Spleen (tissue), 11 donors: ENCODE measurements at regions not wholly inside any gene's neighbourhood (a gene's known extent, or its start where the extent isn't known, plus 50 kb on each side); places are given as distances from the start of the nearest gene placed in this dataset.

Experiments
- DNase-seq: peaks from one replicate; pipeline ENCODE4 v3.0.0-alpha.2; 2020
- H3K27ac ChIP-seq, 8 donors: fragments of 200-600 bp; sonication (generic) in 7 of 8; 1 replicate in 4 of 8; 2 replicates in 4 of 8; pipeline versions ENCODE4 v1.5.0 to v1.8.0; 2016 to 2021; ENCODE audit warnings: inconsistent platforms in 4 of 8, mild to moderate bottlenecking in 4 of 8, moderate library complexity in 1 of 8
- H3K27me3 ChIP-seq, 7 donors: fragments of 200-600 bp; sonication (generic) in 6 of 7; replicated peaks in 1 of 7; 1 replicate in 4 of 7; 2 replicates in 3 of 7; pipeline versions ENCODE4 v1.5.0 to v1.8.0; 2016 to 2021; ENCODE audit warnings: inconsistent platforms in 3 of 7, mild to moderate bottlenecking in 1 of 7
- H3K36me3 ChIP-seq, 6 donors: fragments of 200-600 bp; sonication (generic) in 5 of 6; 1 replicate in 4 of 6; 2 replicates in 2 of 6; pipeline versions ENCODE4 v1.5.0 to v1.8.0; 2016 to 2021; ENCODE audit warnings: inconsistent platforms in 2 of 6
- H3K4me1 ChIP-seq, 6 donors: fragments of 200-600 bp; sonication (generic) in 5 of 6; 1 replicate in 3 of 6; 2 replicates in 3 of 6; pipeline versions ENCODE4 v1.5.0 to v1.8.0; 2016 to 2021; ENCODE audit warnings: inconsistent platforms in 3 of 6
- H3K4me3 ChIP-seq, 8 donors: fragments of 200-600 bp; sonication (generic) in 7 of 8; 1 replicate in 4 of 8; 2 replicates in 4 of 8; pipeline versions ENCODE4 v1.5.0 to v1.8.0; 2016 to 2021; ENCODE audit warnings: inconsistent platforms in 4 of 8, mild to moderate bottlenecking in 4 of 8, moderate library complexity in 2 of 8
- H3K9me3 ChIP-seq, 8 donors: fragments of 200-600 bp; sonication (generic) in 7 of 8; 1 replicate in 4 of 8; 2 replicates in 4 of 8; pipeline versions ENCODE4 v1.5.0 to v1.8.0; 2016 to 2021; ENCODE audit warnings: inconsistent platforms in 4 of 8
- CTCF ChIP-seq, 11 experiments: fragments of 200-600 bp in 7 of 11; fragments of 450-650 bp in 4 of 11; sonication (generic) in 4 of 11; IDR thresholded peaks in 8 of 11; conservative IDR thresholded peaks in 3 of 11; 1 replicate in 7 of 11; 2 replicates in 4 of 11; pipeline versions ENCODE4 v1.4.0 to v1.8.0; 2016 to 2021; ENCODE audit warnings: antibody characterized with exemption in 11 of 11, inconsistent platforms in 4 of 11, mild to moderate bottlenecking in 1 of 11
- POLR2A ChIP-seq, 3 donors: fragments of 450-650 bp; IDR thresholded peaks; one replicate each; pipeline ENCODE4 v1.5.1; 2017; ENCODE audit warnings: antibody characterized with exemption in 3 of 3, mild to moderate bottlenecking in 1 of 3
- POLR2AphosphoS5 ChIP-seq, 3 donors: sonication (generic); formaldehyde crosslinking; IDR thresholded peaks; one replicate each; pipeline ENCODE4 v1.5.1; 2017; ENCODE audit warnings: antibody characterized with exemption in 3 of 3
- whole genome bisulfite sequencing, 5 donors: extraction: QIAGEN DNeasy Blood & Tissue Kit in 3 of 5; methylation state at CpG; one replicate each; pipeline versions ENCODE4 v1.1.5 to v1.1.7; 2013 to 2018; 5-methylcytosine and 5-hydroxymethylcytosine counted together
- intact Hi-C: fragments of 100-400 bp; cut with DNase I; formaldehyde crosslinking; loops from one replicate; pipeline ENCODE4 v1.15.0; 2023; ENCODE audit warnings: low total_unique reads
- donor health status: healthy with polysubstance abuse.
- donor health status: DM: no; HTN: no; CAD: no; lungs with moderate emphysema.
- donor health status: DM: no; HTN: no; CAD: no.
- donor health status: Bipolar disorder and iron deficiency.
- donor health status: healthy.
- donor health status: DM: no; HTN: no; CAD: no.
- donor health status: DM: yes; HTN: yes; CAD: no.

GRCh38 chr12:92276276-92276675 lies 130.6 kb upstream of the BTG1 start:
- WGBS, 5 donors: 95 to 98% (median 95%) methylated on average over 1 of the region's 1 CpG
- DNase-seq: no peak
- no peaks in the 10 kb centered on the region for H3K27me3 ChIP-seq
- no peak overlapping the region for H3K27ac ChIP-seq
- H3K4me1 ChIP-seq: peaks cover 0 to 12% (median 0%) of the 10 kb centered on the region in 6 donors
- intact Hi-C loops: no loop called here
- TF ChIP-seq POLR2AphosphoS5 (IDR thresholded peaks at IDR 0.05): no peak
- TF ChIP-seq POLR2A (IDR thresholded peaks at IDR 0.05): no peak
- TF ChIP-seq CTCF (IDR thresholded peaks at IDR 0.05 in 8 of 11, conservative IDR thresholded peaks at IDR 0.05 in 3 of 11): no peak
- no peaks in the 10 kb centered on the region for H3K36me3 ChIP-seq
- H3K9me3 ChIP-seq: no peaks in the 10 kb centered on the region
- no peak overlapping the region for H3K4me3 ChIP-seq

GRCh38 chr12:92275443-92276154 lies 130.0 kb upstream of the BTG1 start:
- no peak overlapping the region for H3K27ac ChIP-seq
- H3K9me3 ChIP-seq: no peaks in the 10 kb centered on the region
- no peaks in the 10 kb centered on the region for H3K27me3 ChIP-seq
- intact Hi-C loops: no loop called here
- TF ChIP-seq POLR2AphosphoS5 (IDR thresholded peaks at IDR 0.05): no peak
- no peak for TF ChIP-seq CTCF (IDR thresholded peaks at IDR 0.05 in 8 of 11, conservative IDR thresholded peaks at IDR 0.05 in 3 of 11)
- no peak for TF ChIP-seq POLR2A (IDR thresholded peaks at IDR 0.05)
- 69 to 79% (median 76%) methylated on average over 7 of the region's 7 CpGs for whole genome bisulfite sequencing, 5 donors
- DNase-seq: no peak
- no peak overlapping the region for H3K4me3 ChIP-seq
- H3K4me1 ChIP-seq: peaks cover 0 to 12% (median 0%) of the 10 kb centered on the region in 6 donors
- H3K36me3 ChIP-seq: no peaks in the 10 kb centered on the region

GRCh38 chr12:92273076-92273475 lies 127.4 kb upstream of the BTG1 start:
- H3K27me3 ChIP-seq: no peaks in the 10 kb centered on the region
- no peaks in the 10 kb centered on the region for H3K36me3 ChIP-seq
- H3K4me3 ChIP-seq: no peak overlapping the region
- H3K4me1 ChIP-seq: peaks cover 0 to under 1% (median 0%) of the 10 kb centered on the region in 6 donors
- no peak for DNase-seq
- intact Hi-C loops: no loop called here
- H3K27ac ChIP-seq: no peak overlapping the region
- no peak for TF ChIP-seq POLR2AphosphoS5 (IDR thresholded peaks at IDR 0.05)
- TF ChIP-seq CTCF (IDR thresholded peaks at IDR 0.05 in 8 of 11, conservative IDR thresholded peaks at IDR 0.05 in 3 of 11): no peak
- no peak for TF ChIP-seq POLR2A (IDR thresholded peaks at IDR 0.05)
- WGBS, 5 donors: 91 to 98% (median 94%) methylated on average over 2 of the region's 2 CpGs
- H3K9me3 ChIP-seq: no peaks in the 10 kb centered on the region

GRCh38 chr12:92272061-92272964 lies 126.7 kb upstream of the BTG1 start:
- no peak for DNase-seq
- Histone ChIP-seq H3K27ac (no peak overlapping the region), H3K9me3 (no peaks in the 10 kb centered on the region), H3K4me3 (no peak overlapping the region), H3K4me1 (no peaks in the 10 kb centered on the region), H3K27me3 (no peaks in the 10 kb centered on the region), H3K36me3 (no peaks in the 10 kb centered on the region)
- 88 to 92% (median 92%) methylated on average over 9 of the region's 9 CpGs for WGBS, 5 donors
- intact Hi-C loops: no loop called here
- TF ChIP-seq POLR2A (IDR thresholded peaks at IDR 0.05) (no peak), CTCF (IDR thresholded peaks at IDR 0.05 in 8 of 11, conservative IDR thresholded peaks at IDR 0.05 in 3 of 11) (no peak), POLR2AphosphoS5 (IDR thresholded peaks at IDR 0.05) (no peak)
